ENCODE measurements at regions not wholly inside any gene's neighbourhood (a gene's known extent, or its start where the extent isn't known, plus 50 kb on each side); places are given as distances from the start of the nearest gene placed in this dataset.

GRCh38 chr6:91743756-91744155 is 1156.9 kb upstream of the MAP3K7 start:
- H3F3A ChIP-seq (ENCODE audit: insufficient read depth, low read length, poor library complexity, severe bottlenecking), result no peaks in the 10 kb centered on the region
- H3K9ac ChIP-seq (ENCODE audit: low read length), result no peak overlapping the region
- no peaks in the 10 kb centered on the region for H3K27me3 ChIP-seq (ENCODE audit: insufficient read depth, low read depth, low read length)
- no peaks in the 10 kb centered on the region for H4K20me1 ChIP-seq (ENCODE audit: insufficient read depth)
- H2AFZ ChIP-seq (ENCODE audit: low read depth, low read length), result peak overlapping the region; percentile 14
- H3K79me2 ChIP-seq (replicated peaks; ENCODE audit: insufficient read depth, low read length), result no peaks in the 10 kb centered on the region
- H3K4me3 ChIP-seq (ENCODE audit: low read length), result no peak overlapping the region
- no peaks in the 10 kb centered on the region for H3K9me3 ChIP-seq (ENCODE audit: low read length)
- H3K36me3 ChIP-seq (ENCODE audit: insufficient read depth, low read length), result no peaks in the 10 kb centered on the region
- no peak for TF ChIP-seq EZH2 (IDR thresholded peaks at IDR 0.05; ENCODE audit: borderline replicate concordance, insufficient read depth, low read length, poor library complexity, severe bottlenecking)
- TF ChIP-seq MXI1 (conservative IDR thresholded peaks at IDR 0.05; ENCODE audit: poor library complexity, severe bottlenecking), result no peak
- no peak for TF ChIP-seq RAD21 (conservative IDR thresholded peaks at IDR 0.05)
- no peak for TF ChIP-seq CTCF (IDR thresholded peaks at IDR 0.05; ENCODE audit: poor library complexity, severe bottlenecking)
- no peak for TF ChIP-seq TAF1 (IDR thresholded peaks at IDR 0.05; ENCODE audit: low read depth)
- no peak for TF ChIP-seq REST (IDR thresholded peaks at IDR 0.05; ENCODE audit: borderline replicate concordance)
- TF ChIP-seq EP300 (conservative IDR thresholded peaks at IDR 0.05; ENCODE audit: poor library complexity, severe bottlenecking), result no peak
- no peak for TF ChIP-seq SMC3 (conservative IDR thresholded peaks at IDR 0.05; ENCODE audit: poor library complexity)
- no peak for TF ChIP-seq POLR2AphosphoS5 (IDR thresholded peaks at IDR 0.05)
- no peak overlapping the region for H3K27ac ChIP-seq (ENCODE audit: low read length)
- peak overlapping the region; percentile 17 for H3K4me2 ChIP-seq (ENCODE audit: low read length)
- no peaks in the 10 kb centered on the region for H3K9me2 ChIP-seq (ENCODE audit: insufficient read depth, low read length)

DNA sequence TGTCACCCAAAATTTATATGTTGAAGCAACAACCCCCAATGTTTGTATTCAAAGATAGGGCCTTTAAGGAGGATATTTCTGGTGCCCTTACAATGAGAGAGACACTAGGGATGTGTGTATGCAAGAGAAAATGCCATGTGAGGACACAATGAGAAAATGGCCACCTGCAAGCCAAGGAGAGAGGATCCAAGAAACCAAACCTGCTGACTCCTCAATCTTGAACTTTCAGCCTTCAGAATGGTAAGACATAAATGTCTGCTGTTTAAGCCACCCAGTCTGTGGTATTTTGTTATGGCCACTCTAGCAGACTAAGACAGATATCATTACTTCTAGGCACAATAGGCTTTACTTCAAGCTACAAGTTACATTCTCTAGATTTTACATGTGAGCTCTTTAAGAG is 1145.1 kb upstream of the MAP3K7 start:
- Histone ChIP-seq H3K27ac (ENCODE audit: low read length) (no peak overlapping the region), H3K4me3 (ENCODE audit: low read length) (no peak overlapping the region), H3K36me3 (ENCODE audit: insufficient read depth, low read length) (no peaks in the 10 kb centered on the region), H3F3A (ENCODE audit: insufficient read depth, low read length, poor library complexity, severe bottlenecking) (no peaks in the 10 kb centered on the region), H3K27me3 (ENCODE audit: insufficient read depth, low read depth, low read length) (no peaks in the 10 kb centered on the region), H3K9me3 (ENCODE audit: low read length) (no peaks in the 10 kb centered on the region), H3K79me2 (replicated peaks; ENCODE audit: insufficient read depth, low read length) (no peaks in the 10 kb centered on the region), H3K4me2 (ENCODE audit: low read length) (no peak overlapping the region), H2AFZ (ENCODE audit: low read depth, low read length) (no peak overlapping the region), H4K20me1 (ENCODE audit: insufficient read depth) (no peaks in the 10 kb centered on the region), H3K9ac (ENCODE audit: low read length) (no peak overlapping the region), H3K9me2 (ENCODE audit: insufficient read depth, low read length) (no peaks in the 10 kb centered on the region)
- TF ChIP-seq REST (IDR thresholded peaks at IDR 0.05; ENCODE audit: borderline replicate concordance) (no peak), RAD21 (conservative IDR thresholded peaks at IDR 0.05) (no peak), TAF1 (IDR thresholded peaks at IDR 0.05; ENCODE audit: low read depth) (no peak)
